ENCODE measurements at regions not wholly inside any gene's neighbourhood (a gene's known extent, or its start where the extent isn't known, plus 50 kb on each side); places are given as distances from the start of the nearest gene placed in this dataset.

DNA sequence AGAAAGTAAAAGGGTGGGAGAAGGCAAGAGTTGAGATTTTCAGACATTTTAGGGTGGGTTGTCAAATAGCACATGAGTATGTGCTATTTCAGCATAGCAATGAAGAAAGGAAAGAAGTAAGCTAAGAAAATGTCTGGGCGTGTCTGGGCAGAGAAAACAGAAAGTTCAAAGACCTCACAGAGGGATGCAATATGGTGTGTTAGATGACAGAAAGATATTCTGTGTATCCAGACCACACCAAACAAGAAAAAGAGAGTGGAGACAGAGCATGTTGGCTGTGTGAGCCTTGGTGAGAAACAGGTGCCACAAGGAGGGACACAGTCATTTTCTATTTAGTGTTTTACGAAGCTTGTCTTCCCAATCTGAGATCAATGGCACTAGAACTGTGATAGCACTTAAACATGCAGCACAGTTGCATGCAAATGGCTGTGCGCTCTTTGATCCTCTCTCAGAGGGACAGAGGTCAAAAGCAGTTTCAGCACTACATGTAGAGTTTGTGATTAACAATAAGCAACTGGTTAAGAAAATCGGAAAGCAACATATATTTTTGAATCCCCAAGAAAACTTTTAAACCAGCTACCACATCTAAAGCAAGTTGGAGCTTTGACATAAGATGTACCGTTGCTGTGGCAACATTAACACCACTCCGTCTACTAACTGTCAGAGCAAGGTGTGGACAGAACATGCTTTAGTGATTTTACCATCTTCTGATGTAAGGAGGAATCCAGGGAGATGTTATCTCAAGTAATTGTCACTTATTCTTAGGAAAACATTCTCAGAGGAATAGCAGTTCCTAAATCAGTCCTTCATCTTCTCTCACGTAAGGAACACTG lies 515.5 kb upstream of the NOX3 start:
- TF ChIP-seq, protein P1, sequence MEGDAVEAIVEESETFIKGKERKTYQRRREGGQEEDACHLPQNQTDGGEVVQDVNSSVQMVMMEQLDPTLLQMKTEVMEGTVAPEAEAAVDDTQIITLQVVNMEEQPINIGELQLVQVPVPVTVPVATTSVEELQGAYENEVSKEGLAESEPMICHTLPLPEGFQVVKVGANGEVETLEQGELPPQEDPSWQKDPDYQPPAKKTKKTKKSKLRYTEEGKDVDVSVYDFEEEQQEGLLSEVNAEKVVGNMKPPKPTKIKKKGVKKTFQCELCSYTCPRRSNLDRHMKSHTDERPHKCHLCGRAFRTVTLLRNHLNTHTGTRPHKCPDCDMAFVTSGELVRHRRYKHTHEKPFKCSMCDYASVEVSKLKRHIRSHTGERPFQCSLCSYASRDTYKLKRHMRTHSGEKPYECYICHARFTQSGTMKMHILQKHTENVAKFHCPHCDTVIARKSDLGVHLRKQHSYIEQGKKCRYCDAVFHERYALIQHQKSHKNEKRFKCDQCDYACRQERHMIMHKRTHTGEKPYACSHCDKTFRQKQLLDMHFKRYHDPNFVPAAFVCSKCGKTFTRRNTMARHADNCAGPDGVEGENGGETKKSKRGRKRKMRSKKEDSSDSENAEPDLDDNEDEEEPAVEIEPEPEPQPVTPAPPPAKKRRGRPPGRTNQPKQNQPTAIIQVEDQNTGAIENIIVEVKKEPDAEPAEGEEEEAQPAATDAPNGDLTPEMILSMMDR (IDR thresholded peaks at IDR 0.05) = no peak
- no peak for TF ChIP-seq POLR2A (IDR thresholded peaks at IDR 0.05)

Data from body of pancreas (tissue), 4 donors.